OCI-LY1 (cell line): ENCODE measurements at regions not wholly inside any gene's neighbourhood (a gene's known extent, or its start where the extent isn't known, plus 50 kb on each side); places are given as distances from the start of the nearest gene placed in this dataset.

Source experiments
- CTCF ChIP-seq: fragments of 200-600 bp; sonication (generic), shearing (Covaris generic); IDR thresholded peaks from 2 replicates; pipeline ENCODE4 v1.5.1; 2017; ENCODE audit warnings: mild to moderate bottlenecking, antibody characterized with exemption, low read length, moderate library complexity, mixed read lengths
- EZH2 ChIP-seq: fragments of 200-600 bp; sonication (generic), shearing (Covaris generic); IDR thresholded peaks from 2 replicates; pipeline ENCODE4 v1.8.0; 2017; ENCODE audit warnings: borderline replicate concordance, mixed run types, mild to moderate bottlenecking, antibody characterized with exemption, low read length, moderate library complexity, mixed read lengths

GRCh38 chr6:120615238-120615637 is 719.0 kb downstream of the TBC1D32 start:
- no peak for TF ChIP-seq CTCF
- no peak for TF ChIP-seq EZH2
